ENCODE measurements at regions not wholly inside any gene's neighbourhood (a gene's known extent, or its start where the extent isn't known, plus 50 kb on each side); places are given as distances from the start of the nearest gene placed in this dataset.

GRCh38 chr22:27635852-27636251, 165.7 kb downstream of the MN1 start:
- H3K4me2 ChIP-seq (ENCODE audit: low read length) = no peak overlapping the region
- no peak overlapping the region for H3K18ac ChIP-seq (ENCODE audit: low read length)
- no peak overlapping the region for H4K5ac ChIP-seq (ENCODE audit: low read length)
- no peak overlapping the region for H2BK5ac ChIP-seq (ENCODE audit: low read length)
- H3K23ac ChIP-seq (ENCODE audit: low read length) = no peak overlapping the region
- no peaks in the 10 kb centered on the region for H3K36me3 ChIP-seq (ENCODE audit: control insufficient read depth, insufficient read depth, low read length)
- H2BK15ac ChIP-seq (replicated peaks; ENCODE audit: low read depth) = no peak overlapping the region
- no peak overlapping the region for H3K4me3 ChIP-seq (ENCODE audit: low read length)
- H3K4ac ChIP-seq (ENCODE audit: low read depth, low read length) = no peak overlapping the region
- H3K27me3 ChIP-seq (ENCODE audit: insufficient read depth, low read length, poor library complexity) = no peaks in the 10 kb centered on the region
- no peak overlapping the region for H3K56ac ChIP-seq (ENCODE audit: low read length)
- no CpG with 5 or more reads among the region's 6 CpGs for WGBS (ENCODE audit: extremely low coverage, insufficient coverage, low lambda C conversion rate)
- H2AK5ac ChIP-seq (ENCODE audit: low read length) = no peak overlapping the region
- no peak overlapping the region for H3K27ac ChIP-seq (ENCODE audit: low read depth, low read length)
- H2BK120ac ChIP-seq (ENCODE audit: low read depth, low read length) = no peak overlapping the region
- no peak for DNase-seq
- H4K8ac ChIP-seq (ENCODE audit: low read depth, low read length) = no peak overlapping the region
- no peaks in the 10 kb centered on the region for H3K79me1 ChIP-seq (ENCODE audit: low read length)
- no peak overlapping the region for H3K9ac ChIP-seq (ENCODE audit: low read length)
- H3K79me2 ChIP-seq (ENCODE audit: control insufficient read depth, insufficient read depth, low read length) = no peaks in the 10 kb centered on the region
- peaks cover 2% of the 10 kb centered on the region for H3K4me1 ChIP-seq (ENCODE audit: control insufficient read depth, low read depth, low read length)

DNA sequence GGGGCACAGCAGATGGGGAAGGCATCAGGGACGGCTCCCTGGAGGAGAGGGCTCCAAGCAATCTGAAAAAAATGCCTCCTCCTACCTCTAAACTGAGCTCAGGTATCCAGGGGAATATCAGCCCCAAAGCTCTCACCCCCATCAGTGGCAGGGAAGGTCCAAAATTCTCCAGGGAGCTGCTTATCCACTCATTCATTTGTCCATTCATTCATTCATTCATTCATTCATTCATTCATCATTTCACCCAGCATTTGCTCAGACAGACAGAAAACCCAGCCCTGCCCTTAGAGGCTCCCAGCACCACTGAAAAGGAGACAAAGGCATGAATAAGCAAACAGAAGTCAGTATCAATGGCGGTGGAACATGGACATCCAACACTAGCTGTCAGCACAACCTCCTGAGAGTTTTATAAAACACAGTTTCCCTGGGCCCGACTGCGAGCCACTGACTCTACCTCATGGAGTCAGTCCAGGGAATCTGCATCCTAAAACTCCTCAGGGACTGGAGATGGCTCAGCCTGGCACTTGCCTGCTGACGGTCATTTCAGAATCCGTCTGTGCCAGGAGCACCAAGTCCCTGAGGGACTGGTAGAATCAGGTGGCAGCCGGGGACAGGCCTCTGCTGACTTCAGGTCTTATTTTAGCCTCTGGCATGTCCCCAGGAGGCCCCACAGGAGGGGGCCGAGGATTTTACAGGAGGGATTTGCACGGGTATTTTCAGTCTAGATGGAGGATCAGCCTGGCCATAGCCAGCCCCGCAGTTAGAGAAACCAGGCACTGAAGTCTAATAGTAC, 164.6 kb downstream of the MN1 start:
- WGBS (ENCODE audit: extremely low coverage, insufficient coverage, low lambda C conversion rate) = no CpG with 5 or more reads among the region's 10 CpGs
- H3K27ac ChIP-seq (ENCODE audit: low read depth, low read length) = no peak overlapping the region
- H3K23ac ChIP-seq (ENCODE audit: low read length) = no peak overlapping the region
- H3K4ac ChIP-seq (ENCODE audit: low read depth, low read length) = no peak overlapping the region
- H3K79me2 ChIP-seq (ENCODE audit: control insufficient read depth, insufficient read depth, low read length) = no peaks in the 10 kb centered on the region
- H3K36me3 ChIP-seq (ENCODE audit: control insufficient read depth, insufficient read depth, low read length) = no peaks in the 10 kb centered on the region
- H3K4me3 ChIP-seq (ENCODE audit: low read length) = no peak overlapping the region
- H2AK5ac ChIP-seq (ENCODE audit: low read length) = no peak overlapping the region
- H3K27me3 ChIP-seq (ENCODE audit: insufficient read depth, low read length, poor library complexity) = no peaks in the 10 kb centered on the region
- no peak overlapping the region for H3K18ac ChIP-seq (ENCODE audit: low read length)
- H3K4me1 ChIP-seq (ENCODE audit: control insufficient read depth, low read depth, low read length) = no peaks in the 10 kb centered on the region
- no peak overlapping the region for H2BK15ac ChIP-seq (replicated peaks; ENCODE audit: low read depth)
- no peak for DNase-seq
- no peak overlapping the region for H4K8ac ChIP-seq (ENCODE audit: low read depth, low read length)
- H3K4me2 ChIP-seq (ENCODE audit: low read length) = no peak overlapping the region
- H3K9ac ChIP-seq (ENCODE audit: low read length) = no peak overlapping the region
- no peak overlapping the region for H2BK5ac ChIP-seq (ENCODE audit: low read length)
- H4K5ac ChIP-seq (ENCODE audit: low read length) = no peak overlapping the region
- H2BK120ac ChIP-seq (ENCODE audit: low read depth, low read length) = no peak overlapping the region
- H3K56ac ChIP-seq (ENCODE audit: low read length) = no peak overlapping the region
- no peaks in the 10 kb centered on the region for H3K79me1 ChIP-seq (ENCODE audit: low read length)

GRCh38 chr22:27637604-27638003, 164.0 kb downstream of the MN1 start:
- Histone ChIP-seq H3K4me2 (ENCODE audit: low read length) (no peak overlapping the region), H3K56ac (ENCODE audit: low read length) (no peak overlapping the region), H3K4me1 (ENCODE audit: control insufficient read depth, low read depth, low read length) (peaks cover 2% of the 10 kb centered on the region), H3K4me3 (ENCODE audit: low read length) (no peak overlapping the region), H3K27me3 (ENCODE audit: insufficient read depth, low read length, poor library complexity) (no peaks in the 10 kb centered on the region), H3K79me2 (ENCODE audit: control insufficient read depth, insufficient read depth, low read length) (no peaks in the 10 kb centered on the region), H2BK120ac (ENCODE audit: low read depth, low read length) (no peak overlapping the region), H3K4ac (ENCODE audit: low read depth, low read length) (no peak overlapping the region), H3K27ac (ENCODE audit: low read depth, low read length) (no peak overlapping the region), H4K8ac (ENCODE audit: low read depth, low read length) (no peak overlapping the region), H3K36me3 (ENCODE audit: control insufficient read depth, insufficient read depth, low read length) (no peaks in the 10 kb centered on the region), H2AK5ac (ENCODE audit: low read length) (no peak overlapping the region), H3K9ac (ENCODE audit: low read length) (no peak overlapping the region), H2BK15ac (replicated peaks; ENCODE audit: low read depth) (no peak overlapping the region), H3K79me1 (ENCODE audit: low read length) (no peaks in the 10 kb centered on the region), H3K18ac (ENCODE audit: low read length) (no peak overlapping the region), H3K23ac (ENCODE audit: low read length) (no peak overlapping the region), H4K5ac (ENCODE audit: low read length) (no peak overlapping the region), H2BK5ac (ENCODE audit: low read length) (no peak overlapping the region)
- WGBS (ENCODE audit: extremely low coverage, insufficient coverage, low lambda C conversion rate) = no CpG with 5 or more reads among the region's 3 CpGs
- no peak for DNase-seq

DNA sequence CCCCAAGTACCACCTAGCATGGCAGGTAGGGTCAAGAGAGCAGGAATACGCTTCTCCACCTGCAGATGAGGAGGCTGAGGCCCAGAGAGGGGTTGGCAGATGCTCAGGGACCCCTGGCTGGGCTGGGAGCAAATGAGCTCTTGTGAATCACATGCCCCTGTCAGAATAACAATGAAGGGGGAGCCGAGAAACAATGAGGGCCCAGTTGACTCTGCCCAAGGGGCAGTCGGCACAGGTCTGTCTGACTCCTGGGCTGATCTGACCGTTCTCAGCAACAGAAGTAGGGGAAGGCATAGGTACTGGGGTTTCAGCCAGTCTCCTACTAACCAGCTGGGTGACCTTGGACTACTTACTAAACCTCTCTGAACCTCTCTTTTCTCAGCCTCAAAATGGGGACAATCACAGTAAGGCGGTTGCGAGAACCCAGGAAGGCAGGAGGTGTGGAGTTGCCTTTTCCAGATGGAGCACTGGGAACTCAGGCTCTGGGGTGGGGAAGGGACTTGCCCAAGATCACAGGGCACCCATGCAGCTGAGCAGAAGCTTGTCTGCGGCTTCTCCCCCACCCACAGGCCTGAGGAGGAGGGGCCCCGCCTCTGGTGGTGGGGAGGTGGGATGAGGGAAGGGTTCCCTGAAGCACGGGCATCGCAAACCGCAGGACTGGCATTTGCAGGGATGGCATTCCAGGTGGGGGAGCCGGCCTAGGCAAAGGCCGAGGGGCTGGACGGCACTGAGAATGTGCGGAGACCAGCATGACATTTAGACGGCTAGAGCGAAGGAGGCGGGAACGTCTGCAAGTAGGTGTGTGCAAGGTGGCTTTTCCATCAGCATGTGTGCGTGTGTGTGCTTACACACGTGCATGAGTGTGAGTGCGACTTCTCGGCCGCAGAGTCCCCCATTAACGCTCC, 163.0 kb downstream of the MN1 start:
- WGBS (ENCODE audit: extremely low coverage, insufficient coverage, low lambda C conversion rate) = no CpG with 5 or more reads among the region's 25 CpGs
- H4K8ac ChIP-seq (ENCODE audit: low read depth, low read length) = no peak overlapping the region
- H3K4me1 ChIP-seq (ENCODE audit: control insufficient read depth, low read depth, low read length) = peaks cover 2% of the 10 kb centered on the region

DNA sequence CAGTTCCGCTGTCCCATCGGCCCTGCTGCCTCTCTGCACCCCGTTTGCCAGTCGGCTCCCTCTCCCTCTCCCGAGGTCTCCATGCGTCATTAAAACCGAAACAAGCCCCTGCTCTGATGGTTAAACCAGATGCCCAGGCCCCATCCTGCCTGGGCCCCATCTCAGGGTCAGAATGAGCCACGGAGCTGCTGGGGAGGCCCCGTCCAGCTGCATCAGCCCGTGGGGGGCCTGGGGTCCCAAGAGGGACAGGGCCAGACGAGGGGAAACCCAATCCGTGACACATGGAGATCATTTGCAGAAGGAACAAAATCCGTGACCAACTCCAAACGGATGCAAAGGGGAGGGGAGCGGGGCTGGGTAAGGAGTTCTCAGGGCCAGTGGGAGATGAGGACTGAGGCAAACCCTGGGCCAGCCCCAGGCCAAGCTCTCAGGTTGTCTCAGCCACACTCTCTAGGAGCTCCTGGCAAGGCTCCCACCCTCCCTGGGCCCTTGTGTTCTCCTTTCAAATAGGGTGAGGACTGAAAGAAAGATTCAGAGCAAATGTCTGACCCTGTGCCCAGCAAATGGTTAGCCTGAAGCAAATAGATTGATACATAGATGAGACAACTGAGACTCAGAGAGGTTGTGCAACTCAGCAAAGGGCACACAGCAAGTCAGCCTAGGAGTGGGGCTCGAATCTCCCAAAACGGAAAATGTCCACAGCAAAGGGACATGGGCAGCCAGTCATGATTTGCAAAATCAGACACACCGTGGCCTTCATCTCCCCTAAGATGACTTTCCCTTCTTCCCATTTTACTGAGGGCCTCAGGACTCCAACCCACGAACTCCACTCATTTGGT, 162.1 kb downstream of the MN1 start:
- no peak overlapping the region for H3K27ac ChIP-seq (ENCODE audit: low read depth, low read length)
- H3K4me2 ChIP-seq (ENCODE audit: low read length) = no peak overlapping the region
- H2BK5ac ChIP-seq (ENCODE audit: low read length) = no peak overlapping the region
- H3K9ac ChIP-seq (ENCODE audit: low read length) = no peak overlapping the region
- no peaks in the 10 kb centered on the region for H3K36me3 ChIP-seq (ENCODE audit: control insufficient read depth, insufficient read depth, low read length)
- no peaks in the 10 kb centered on the region for H3K79me2 ChIP-seq (ENCODE audit: control insufficient read depth, insufficient read depth, low read length)
- H3K4ac ChIP-seq (ENCODE audit: low read depth, low read length) = no peak overlapping the region
- H2BK120ac ChIP-seq (ENCODE audit: low read depth, low read length) = no peak overlapping the region
- H3K23ac ChIP-seq (ENCODE audit: low read length) = no peak overlapping the region
- no peak overlapping the region for H4K8ac ChIP-seq (ENCODE audit: low read depth, low read length)
- H3K27me3 ChIP-seq (ENCODE audit: insufficient read depth, low read length, poor library complexity) = no peaks in the 10 kb centered on the region
- no peaks in the 10 kb centered on the region for H3K79me1 ChIP-seq (ENCODE audit: low read length)
- H3K4me3 ChIP-seq (ENCODE audit: low read length) = no peak overlapping the region
- WGBS (ENCODE audit: extremely low coverage, insufficient coverage, low lambda C conversion rate) = no CpG with 5 or more reads among the region's 19 CpGs
- H3K56ac ChIP-seq (ENCODE audit: low read length) = no peak overlapping the region
- no peak overlapping the region for H4K5ac ChIP-seq (ENCODE audit: low read length)
- H2AK5ac ChIP-seq (ENCODE audit: low read length) = no peak overlapping the region
- no peak overlapping the region for H3K18ac ChIP-seq (ENCODE audit: low read length)
- no peak overlapping the region for H2BK15ac ChIP-seq (replicated peaks; ENCODE audit: low read depth)
- DNase-seq = no peak
- peaks cover 2% of the 10 kb centered on the region for H3K4me1 ChIP-seq (ENCODE audit: control insufficient read depth, low read depth, low read length)

More for the DNA sequence above, 163.0 kb downstream of the MN1 start:
- no peak overlapping the region for H4K5ac ChIP-seq (ENCODE audit: low read length)
- no peak overlapping the region for H3K23ac ChIP-seq (ENCODE audit: low read length)
- H3K18ac ChIP-seq (ENCODE audit: low read length) = no peak overlapping the region
- H3K79me2 ChIP-seq (ENCODE audit: control insufficient read depth, insufficient read depth, low read length) = no peaks in the 10 kb centered on the region
- no peaks in the 10 kb centered on the region for H3K79me1 ChIP-seq (ENCODE audit: low read length)
- DNase-seq = no peak
- H2BK120ac ChIP-seq (ENCODE audit: low read depth, low read length) = no peak overlapping the region
- no peaks in the 10 kb centered on the region for H3K36me3 ChIP-seq (ENCODE audit: control insufficient read depth, insufficient read depth, low read length)
- H3K56ac ChIP-seq (ENCODE audit: low read length) = no peak overlapping the region
- no peak overlapping the region for H3K4me3 ChIP-seq (ENCODE audit: low read length)
- H3K9ac ChIP-seq (ENCODE audit: low read length) = no peak overlapping the region
- H2BK5ac ChIP-seq (ENCODE audit: low read length) = no peak overlapping the region
- H2BK15ac ChIP-seq (replicated peaks; ENCODE audit: low read depth) = no peak overlapping the region
- H3K4me2 ChIP-seq (ENCODE audit: low read length) = no peak overlapping the region
- no peak overlapping the region for H2AK5ac ChIP-seq (ENCODE audit: low read length)
- no peak overlapping the region for H3K27ac ChIP-seq (ENCODE audit: low read depth, low read length)
- H3K4ac ChIP-seq (ENCODE audit: low read depth, low read length) = no peak overlapping the region
- H3K27me3 ChIP-seq (ENCODE audit: insufficient read depth, low read length, poor library complexity) = no peaks in the 10 kb centered on the region

Measured in mesendoderm (in vitro differentiated cells).